ENCODE measurements at regions not wholly inside any gene's neighbourhood (a gene's known extent, or its start where the extent isn't known, plus 50 kb on each side); places are given as distances from the start of the nearest gene placed in this dataset.

GRCh38 chr4:125988464-125988863 lies 673.7 kb downstream of the FAT4 start:
- TF ChIP-seq CTCF (IDR thresholded peaks at IDR 0.05) (no peak), ZFX (IDR thresholded peaks at IDR 0.05; ENCODE audit: borderline replicate concordance) (no peak)

Data from 22Rv1 (cell line).